Omental fat pad (tissue), 3 donors: ENCODE measurements at regions not wholly inside any gene's neighbourhood (a gene's known extent, or its start where the extent isn't known, plus 50 kb on each side); places are given as distances from the start of the nearest gene placed in this dataset. TPM values are rescaled to one million over a fixed set of nuclear protein-coding genes. Genes with fewer than 3 reads are reported as not detected.
"Not testable (repeated sequence)": the region's sequence is repeated elsewhere in the genome, so short reads cannot be mapped to it uniquely, and the experiment has no call there.

Source experiments
- ATAC-seq: fragments of 150-250 bp; one replicate; pipeline ENCODE4 v1.9.1; 2016; ENCODE audit warnings: mild to moderate bottlenecking, moderate library complexity; ENCODE audit not compliant: low FRiP score
- DNase-seq: peaks from one replicate; pipeline ENCODE4 v3.0.0-alpha.2; 2019; ENCODE audit warnings: low spot score
- small RNA-seq: library from RNA; depleted of rRNA; stranded (forward); fragments of <200 nt; gene quantifications from one replicate; pipeline ENCODE3, GENCODE V24; 2016
- TF ChIP-seq, protein P1 (sequence below), 3 donors: fragments of 450-650 bp; IDR thresholded peaks; one replicate each; pipeline ENCODE4 v1.5.1; 2016 to 2017; ENCODE audit warnings: antibody characterized with exemption in 3 of 3, mild to moderate bottlenecking in 3 of 3, moderate library complexity in 2 of 3

DNA sequence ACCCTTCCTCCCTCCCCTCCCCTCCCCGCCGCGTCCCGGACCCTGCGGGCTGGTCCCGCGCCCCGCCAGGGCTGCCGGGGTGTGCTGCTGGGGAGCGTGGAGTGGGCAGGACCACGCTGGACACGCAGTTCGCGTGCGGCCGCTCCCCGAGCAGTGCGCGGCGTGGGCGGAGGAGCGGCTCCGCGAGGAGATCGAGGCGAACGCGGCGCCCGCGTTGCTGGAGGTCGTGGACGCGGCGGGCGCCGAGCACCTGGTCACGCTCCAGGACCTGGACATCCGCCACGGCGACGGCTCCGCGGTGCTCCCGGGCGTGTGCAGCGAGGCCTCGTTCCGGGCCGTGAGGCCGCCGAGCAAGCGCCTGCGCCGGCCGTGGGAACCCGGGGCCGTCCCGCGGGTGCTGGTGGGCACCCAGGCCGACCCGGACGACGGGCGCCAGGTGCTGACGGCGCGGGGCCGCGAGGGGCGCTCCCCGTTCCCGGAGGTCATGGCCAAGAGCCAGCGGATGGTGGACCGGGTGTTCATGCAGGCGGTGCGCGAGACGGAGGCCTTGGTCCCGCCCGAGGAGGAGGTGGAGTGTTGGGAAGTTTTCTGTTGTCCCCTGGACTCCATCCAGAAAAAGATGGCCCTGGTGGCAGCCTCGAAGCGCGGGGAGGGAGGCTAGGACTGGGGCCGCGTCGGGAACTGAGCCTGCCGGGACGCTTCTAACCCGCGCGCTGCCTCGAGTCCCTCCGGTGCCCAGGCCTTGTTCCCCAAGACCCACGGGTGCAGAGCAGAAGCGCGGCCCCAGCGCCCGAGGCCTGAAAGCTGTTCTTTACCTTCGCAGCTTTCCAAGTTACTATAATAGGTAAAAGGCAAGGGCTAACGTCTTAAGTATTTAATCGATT, 54.7 kb upstream of the EIF5 start:
- DNase-seq (no peak), ATAC-seq (peak; percentile 59)
- TF ChIP-seq, protein P1, sequence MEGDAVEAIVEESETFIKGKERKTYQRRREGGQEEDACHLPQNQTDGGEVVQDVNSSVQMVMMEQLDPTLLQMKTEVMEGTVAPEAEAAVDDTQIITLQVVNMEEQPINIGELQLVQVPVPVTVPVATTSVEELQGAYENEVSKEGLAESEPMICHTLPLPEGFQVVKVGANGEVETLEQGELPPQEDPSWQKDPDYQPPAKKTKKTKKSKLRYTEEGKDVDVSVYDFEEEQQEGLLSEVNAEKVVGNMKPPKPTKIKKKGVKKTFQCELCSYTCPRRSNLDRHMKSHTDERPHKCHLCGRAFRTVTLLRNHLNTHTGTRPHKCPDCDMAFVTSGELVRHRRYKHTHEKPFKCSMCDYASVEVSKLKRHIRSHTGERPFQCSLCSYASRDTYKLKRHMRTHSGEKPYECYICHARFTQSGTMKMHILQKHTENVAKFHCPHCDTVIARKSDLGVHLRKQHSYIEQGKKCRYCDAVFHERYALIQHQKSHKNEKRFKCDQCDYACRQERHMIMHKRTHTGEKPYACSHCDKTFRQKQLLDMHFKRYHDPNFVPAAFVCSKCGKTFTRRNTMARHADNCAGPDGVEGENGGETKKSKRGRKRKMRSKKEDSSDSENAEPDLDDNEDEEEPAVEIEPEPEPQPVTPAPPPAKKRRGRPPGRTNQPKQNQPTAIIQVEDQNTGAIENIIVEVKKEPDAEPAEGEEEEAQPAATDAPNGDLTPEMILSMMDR (IDR thresholded peaks at IDR 0.05), result no peak

DNA sequence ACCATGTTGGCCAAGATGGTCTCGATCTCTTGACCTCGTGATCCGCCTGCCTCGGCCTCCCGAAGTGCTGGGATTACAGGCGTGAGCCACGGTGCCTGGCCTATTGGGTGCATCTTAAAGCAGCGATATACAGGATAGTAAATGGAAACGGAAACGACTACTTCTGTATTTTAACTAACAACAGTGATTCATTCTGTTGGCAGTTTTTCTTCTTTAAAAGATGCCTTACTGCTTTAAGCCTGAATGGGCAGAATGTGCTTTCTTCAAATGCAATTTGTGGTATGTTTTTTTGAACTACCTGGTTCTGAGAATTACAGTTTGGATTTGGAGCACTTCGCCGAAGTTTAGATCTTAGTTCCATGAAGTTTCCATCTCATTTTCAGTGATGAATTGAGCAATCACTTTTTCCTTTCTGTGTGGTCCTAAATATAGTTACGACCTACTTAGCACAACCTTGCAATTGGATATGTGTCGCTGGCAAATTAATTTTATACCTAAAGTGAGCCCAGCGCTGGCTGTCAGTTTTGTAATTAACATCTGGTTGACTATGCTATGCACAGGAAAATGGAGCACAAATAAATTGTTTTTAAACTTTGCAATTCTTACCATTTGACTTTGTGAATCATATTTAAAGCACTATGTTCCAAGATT, 53.6 kb upstream of the EIF5 start:
- no peak for ATAC-seq
- TF ChIP-seq, protein P1 (IDR thresholded peaks at IDR 0.05), result no peak

DNA sequence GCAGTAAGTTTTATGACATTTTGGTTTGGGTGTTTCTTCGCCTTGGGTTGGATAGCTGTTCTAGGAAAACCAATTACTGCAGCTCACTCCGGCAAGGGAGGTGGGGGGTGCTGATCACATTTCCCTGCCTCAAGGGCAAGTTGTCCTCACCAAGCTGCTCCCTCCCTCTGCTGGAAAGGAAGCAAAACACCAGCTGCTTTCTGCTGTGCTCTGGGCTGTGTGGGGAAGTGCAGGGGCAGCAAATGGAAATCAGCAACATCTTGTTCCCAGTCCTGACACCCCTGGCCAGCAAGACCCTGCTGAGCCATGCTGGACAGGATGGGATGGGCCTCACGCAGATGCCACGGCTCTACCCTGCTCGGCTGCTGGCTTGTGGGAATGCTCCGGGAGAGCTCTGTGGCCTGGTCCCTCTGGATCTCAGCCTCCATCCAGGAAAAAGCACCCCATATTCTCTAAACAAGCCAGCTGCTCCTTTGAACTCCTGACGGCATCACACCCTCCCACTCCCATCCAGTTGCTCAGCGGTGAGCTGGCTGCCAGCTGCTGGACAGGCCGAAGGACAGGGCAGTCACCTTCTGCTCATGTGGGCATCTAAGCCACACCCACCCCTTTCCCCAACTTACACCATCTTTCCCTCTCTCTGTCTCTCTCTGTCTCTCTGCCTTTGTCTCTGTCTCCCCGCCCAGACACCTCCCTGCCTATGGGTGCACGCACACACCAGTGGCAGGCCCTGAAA, 52.4 kb upstream of the EIF5 start:
- ATAC-seq (no peak), DNase-seq (no peak)
- TF ChIP-seq, protein P1 (IDR thresholded peaks at IDR 0.05), result no peak

More for the DNA sequence above, 53.6 kb upstream of the EIF5 start:
- no peak for DNase-seq

DNA sequence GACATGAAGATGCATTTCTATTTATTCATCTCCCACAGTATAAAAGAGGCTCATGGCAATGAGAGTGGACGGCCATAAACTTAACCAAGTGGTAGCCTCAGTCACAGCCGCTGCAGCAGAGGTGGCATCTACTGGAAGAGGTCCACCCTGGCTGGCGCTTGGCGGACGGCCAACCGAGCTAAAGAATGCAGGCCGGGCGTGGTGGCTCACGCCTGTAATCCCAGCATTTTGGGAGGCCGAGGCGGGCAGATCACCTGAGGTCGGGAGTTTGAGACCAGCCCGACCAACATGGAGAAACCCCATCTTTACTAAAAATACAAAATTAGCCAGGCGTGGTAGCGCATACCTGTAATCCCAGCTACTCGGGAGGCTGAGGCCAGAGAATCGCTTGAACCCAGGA, 51.7 kb upstream of the EIF5 start:
- DNase-seq, ATAC-seq: not testable (repeated sequence)

DNA sequence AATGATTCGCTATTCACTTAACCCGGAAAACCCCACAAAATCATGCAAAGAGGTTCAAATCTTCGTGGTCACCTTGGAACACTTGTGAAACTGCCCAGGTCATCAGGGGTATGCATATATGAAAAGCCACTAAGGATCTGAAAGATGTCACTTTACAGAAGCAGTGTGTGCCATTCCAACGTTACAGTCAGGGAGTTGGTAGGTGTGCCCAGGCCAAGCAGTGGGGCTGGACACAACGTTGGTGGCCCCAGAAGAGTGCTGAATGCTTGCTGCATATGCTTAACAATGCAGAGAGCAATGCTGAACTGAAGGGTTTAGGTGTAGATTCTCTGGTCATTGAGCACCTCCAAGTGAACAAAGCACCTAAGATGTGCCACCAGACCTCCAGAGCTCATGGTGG, 51.1 kb upstream of the EIF5 start:
- DNase-seq (no peak), ATAC-seq (no peak)
- TF ChIP-seq, protein P1 (IDR thresholded peaks at IDR 0.05), result no peak

DNA sequence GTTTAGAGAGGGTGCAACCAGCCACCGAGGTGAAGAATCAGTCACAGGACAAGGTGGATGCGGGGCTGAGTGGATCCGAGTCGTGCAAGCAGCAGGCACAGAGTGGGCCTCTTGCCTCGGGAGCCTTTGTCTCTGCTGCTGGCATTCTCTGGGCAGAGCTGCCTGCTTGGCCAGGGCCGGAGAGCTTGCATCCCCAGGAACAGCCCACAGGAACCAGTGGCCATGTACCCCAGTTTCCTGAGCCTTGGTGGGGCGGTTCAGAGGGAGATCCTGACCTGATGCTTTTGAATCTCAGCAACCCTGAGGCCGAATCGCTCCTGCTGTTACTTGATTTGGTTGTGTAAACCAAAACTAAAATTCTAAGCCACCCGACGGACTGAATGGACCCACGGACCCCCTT, 50.1 kb upstream of the EIF5 start:
- DNase-seq (no peak), ATAC-seq (no peak)
- TF ChIP-seq, protein P1 (IDR thresholded peaks at IDR 0.05), result no peak

Small RNA genes in the stretch of these regions (small RNA-seq; reads per million reads assigned to genes)
- not detected for gene AL161669.2
